PC-3 (cell line): ENCODE measurements at regions not wholly inside any gene's neighbourhood (a gene's known extent, or its start where the extent isn't known, plus 50 kb on each side); places are given as distances from the start of the nearest gene placed in this dataset.

Source experiments
- ATAC-seq: fragments of 200-7000 bp; cut with Tn5 transposase; 2 replicates; pipeline ENCODE4 v1.9.1; 2020; ENCODE audit warnings: mild to moderate bottlenecking, moderate library complexity
- BruUV-seq: library from RNA; stranded (reverse); fragments of 400-500 nt; replicated peaks from 2 replicates; lab custom pipeline; 2021; lab: Mats Ljungman, UMichigan
- CTCF ChIA-PET: fragments of 300-600 bp; sonication (Branson Sonifier 250); formaldehyde crosslinking; loops from one replicate; lab custom pipeline; 2022; ENCODE audit warnings: antibody characterized with exemption; lab: Charles Lee
- POLR2A ChIA-PET: fragments of 300-600 bp; sonication (Branson Sonifier 250); formaldehyde crosslinking; loops from one replicate; lab custom pipeline; 2022; ENCODE audit warnings: antibody characterized with exemption; ENCODE audit not compliant: unreplicated experiment; lab: Charles Lee
- DNase-seq: peaks from one replicate; pipeline ENCODE4 v3.0.0-alpha.2; 2015
- H2AFZ ChIP-seq: fragments of 300-600 bp; sonication (generic); 2 replicates; pipeline ENCODE4 v1.6.0; 2016; ENCODE audit warnings: antibody characterized with exemption, low read length
- H3F3A ChIP-seq: fragments of 300-600 bp; sonication (generic); one replicate; pipeline ENCODE4 v1.6.0; 2017; ENCODE audit warnings: antibody characterized with exemption, low read length, control low read depth, mild to moderate bottlenecking; ENCODE audit not compliant: unreplicated experiment
- H3K27ac ChIP-seq: fragments of 300-600 bp; sonication (generic); 2 replicates; pipeline ENCODE4 v1.5.1; 2016; ENCODE audit warnings: mild to moderate bottlenecking, low read length
- H3K27me3 ChIP-seq: fragments of 300-600 bp; sonication (generic); 2 replicates; pipeline ENCODE4 v1.6.1; 2016; ENCODE audit warnings: low read length, mixed read lengths
- H3K36me3 ChIP-seq: fragments of 300-600 bp; sonication (generic); 2 replicates; pipeline ENCODE4 v1.6.1; 2016; ENCODE audit warnings: low read depth, mixed run types, low read length, mixed read lengths
- H3K4me1 ChIP-seq: fragments of 300-600 bp; sonication (generic); 2 replicates; pipeline ENCODE4 v1.5.1; 2016; ENCODE audit warnings: low read length; ENCODE audit not compliant: insufficient read depth
- H3K4me2 ChIP-seq: fragments of 300-600 bp; sonication (generic); 2 replicates; pipeline ENCODE4 v1.6.0; 2016; ENCODE audit warnings: low read length
- H3K4me3 ChIP-seq: fragments of 300-600 bp; sonication (generic); 2 replicates; pipeline ENCODE4 v1.5.1; 2016; ENCODE audit warnings: mild to moderate bottlenecking, low read length, mixed read lengths
- H3K79me2 ChIP-seq: fragments of 300-600 bp; sonication (generic); 2 replicates; pipeline ENCODE4 v1.6.1; 2017; ENCODE audit warnings: low read length, mixed read lengths
- H3K9ac ChIP-seq: fragments of 300-600 bp; sonication (generic); 2 replicates; pipeline ENCODE4 v1.6.0; 2016; ENCODE audit warnings: mild to moderate bottlenecking, low read length
- H3K9me2 ChIP-seq: fragments of 300-600 bp; sonication (generic); replicated peaks from 2 replicates; pipeline ENCODE4 v1.6.1; 2016; ENCODE audit warnings: mixed run types, low read length, mixed read lengths
- H3K9me3 ChIP-seq: fragments of 300-600 bp; sonication (generic); 2 replicates; pipeline ENCODE4 v1.6.1; 2016; ENCODE audit warnings: low read length, mixed read lengths
- H4K20me1 ChIP-seq: fragments of 300-600 bp; sonication (generic); 2 replicates; pipeline ENCODE4 v1.6.1; 2016; ENCODE audit warnings: low read length, mixed read lengths
- CTCF ChIP-seq: fragments of 300-600 bp; sonication (generic); conservative IDR thresholded peaks from 2 replicates; pipeline ENCODE4 v1.5.1; 2017; ENCODE audit warnings: antibody characterized with exemption, low read depth, mild to moderate bottlenecking, low read length
- EZH2 ChIP-seq: fragments of 300-600 bp; sonication (generic); IDR thresholded peaks from one replicate; pipeline ENCODE4 v1.6.1; 2017; ENCODE audit warnings: antibody characterized with exemption, mild to moderate bottlenecking, low read length; ENCODE audit not compliant: unreplicated experiment
- EZH2phosphoT487 ChIP-seq: fragments of 300-600 bp; sonication (generic); IDR thresholded peaks from 2 replicates; pipeline ENCODE4 v1.6.1; 2018; ENCODE audit warnings: mild to moderate bottlenecking, antibody characterized with exemption, low read length, borderline replicate concordance
- intact Hi-C: fragments of 100-400 bp; cut with micrococcal nuclease; formaldehyde crosslinking; loops from 2 replicates; pipeline ENCODE4 v1.9.0; 2023

GRCh38 chr3:106435899-106436453 lies 567.2 kb upstream of the CBLB start:
- H3F3A ChIP-seq = no peaks in the 10 kb centered on the region

DNA sequence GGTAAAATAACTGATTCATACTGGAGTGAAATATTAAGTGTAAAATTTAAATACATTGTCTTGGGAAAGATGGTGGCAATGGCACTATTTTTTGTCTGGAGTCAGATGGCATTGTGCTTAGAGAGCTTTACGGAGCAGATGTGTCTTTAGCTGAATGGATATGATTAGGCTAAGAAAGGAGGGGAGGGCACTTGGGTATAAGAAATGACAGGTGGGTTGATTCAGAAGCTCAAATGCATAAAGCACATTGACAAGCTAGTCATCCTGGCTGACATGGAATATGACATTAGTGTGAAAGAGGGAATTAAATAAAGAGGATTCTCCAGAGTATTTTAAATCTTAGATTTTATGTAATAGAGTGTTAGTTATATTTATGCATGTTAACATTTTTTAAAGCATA lies 570.1 kb upstream of the CBLB start:
- CTCF ChIA-PET = no interaction called here
- H3K27me3 ChIP-seq = no peaks in the 10 kb centered on the region

More at GRCh38 chr3:106435899-106436453, 567.2 kb upstream of the CBLB start:
- no peak overlapping the region for H3K9ac ChIP-seq
- ChIA-PET POLR2A (no interaction called here), CTCF (no interaction called here)
- no peaks in the 10 kb centered on the region for H3K9me3 ChIP-seq
- ATAC-seq = no peak
- no peaks in the 10 kb centered on the region for H3K79me2 ChIP-seq
- no peaks in the 10 kb centered on the region for H3K4me1 ChIP-seq
- no TSS peak for BruUV-seq
- intact Hi-C loops = no loop called here
- no peak overlapping the region for H3K27ac ChIP-seq
- no peaks in the 10 kb centered on the region for H3K36me3 ChIP-seq
- H3K4me3 ChIP-seq = no peak overlapping the region
- no peak for DNase-seq
- TF ChIP-seq EZH2 = no peak
- TF ChIP-seq CTCF = no peak
- no peak for TF ChIP-seq EZH2phosphoT487
- no peaks in the 10 kb centered on the region for H3K27me3 ChIP-seq
- no peak overlapping the region for H2AFZ ChIP-seq
- H3K4me2 ChIP-seq = no peak overlapping the region
- no peaks in the 10 kb centered on the region for H3K9me2 ChIP-seq
- H4K20me1 ChIP-seq = no peaks in the 10 kb centered on the region

More for the DNA sequence above, 570.1 kb upstream of the CBLB start:
- H3K9ac ChIP-seq = no peak overlapping the region
- H3K4me3 ChIP-seq = no peak overlapping the region
- no peaks in the 10 kb centered on the region for H3K9me3 ChIP-seq
- intact Hi-C loops = no loop called here
- no peak for TF ChIP-seq CTCF
- no peak for TF ChIP-seq EZH2phosphoT487
- TF ChIP-seq EZH2 = no peak
- no peaks in the 10 kb centered on the region for H4K20me1 ChIP-seq
- no peak overlapping the region for H3K4me2 ChIP-seq
- no peak overlapping the region for H2AFZ ChIP-seq
- no peak overlapping the region for H3K27ac ChIP-seq
- POLR2A ChIA-PET = no interaction called here
- DNase-seq (no peak), ATAC-seq (no peak)
- no peaks in the 10 kb centered on the region for H3F3A ChIP-seq
- no peaks in the 10 kb centered on the region for H3K79me2 ChIP-seq
- H3K9me2 ChIP-seq = no peaks in the 10 kb centered on the region
- no peaks in the 10 kb centered on the region for H3K4me1 ChIP-seq
- H3K36me3 ChIP-seq = no peaks in the 10 kb centered on the region
- no TSS peak for BruUV-seq
